PFSK-1 (cell line): ENCODE measurements at regions not wholly inside any gene's neighbourhood (a gene's known extent, or its start where the extent isn't known, plus 50 kb on each side); places are given as distances from the start of the nearest gene placed in this dataset.

Experiments
- FOXP2 ChIP-seq: optimal IDR thresholded peaks from 2 replicates; pipeline ENCODE3; 2011; ENCODE audit warnings: borderline replicate concordance, control low read depth, inconsistent platforms; ENCODE audit not compliant: insufficient read depth; ENCODE audit errors: extremely low read length, extremely low read depth
- POLR2AphosphoS5 ChIP-seq: IDR thresholded peaks from 2 replicates; pipeline ENCODE4 v1.6.1; 2012; ENCODE audit warnings: low read depth, mild to moderate bottlenecking, control low read depth, low read length, moderate library complexity
- SIN3A ChIP-seq: IDR thresholded peaks from 2 replicates; pipeline ENCODE4 v1.6.1; 2012; ENCODE audit warnings: mild to moderate bottlenecking, low read length, moderate library complexity, borderline replicate concordance; ENCODE audit not compliant: insufficient read depth
- TAF1 ChIP-seq: IDR thresholded peaks from 2 replicates; pipeline ENCODE4 v1.6.1; 2012; ENCODE audit warnings: low read length, control low read depth, borderline replicate concordance; ENCODE audit not compliant: insufficient read depth
- TF ChIP-seq, protein P1 (sequence below), 2 experiments: IDR thresholded peaks; 2 replicates each; pipeline versions ENCODE4 v1.6.1 to v1.8.0; 2011 to 2012; ENCODE audit warnings: low read depth in 2 of 2, low read length in 2 of 2, control low read depth in 1 of 2, inconsistent platforms in 1 of 2, mild to moderate bottlenecking in 1 of 2, moderate library complexity in 1 of 2; ENCODE audit not compliant: insufficient read depth in 1 of 2

DNA sequence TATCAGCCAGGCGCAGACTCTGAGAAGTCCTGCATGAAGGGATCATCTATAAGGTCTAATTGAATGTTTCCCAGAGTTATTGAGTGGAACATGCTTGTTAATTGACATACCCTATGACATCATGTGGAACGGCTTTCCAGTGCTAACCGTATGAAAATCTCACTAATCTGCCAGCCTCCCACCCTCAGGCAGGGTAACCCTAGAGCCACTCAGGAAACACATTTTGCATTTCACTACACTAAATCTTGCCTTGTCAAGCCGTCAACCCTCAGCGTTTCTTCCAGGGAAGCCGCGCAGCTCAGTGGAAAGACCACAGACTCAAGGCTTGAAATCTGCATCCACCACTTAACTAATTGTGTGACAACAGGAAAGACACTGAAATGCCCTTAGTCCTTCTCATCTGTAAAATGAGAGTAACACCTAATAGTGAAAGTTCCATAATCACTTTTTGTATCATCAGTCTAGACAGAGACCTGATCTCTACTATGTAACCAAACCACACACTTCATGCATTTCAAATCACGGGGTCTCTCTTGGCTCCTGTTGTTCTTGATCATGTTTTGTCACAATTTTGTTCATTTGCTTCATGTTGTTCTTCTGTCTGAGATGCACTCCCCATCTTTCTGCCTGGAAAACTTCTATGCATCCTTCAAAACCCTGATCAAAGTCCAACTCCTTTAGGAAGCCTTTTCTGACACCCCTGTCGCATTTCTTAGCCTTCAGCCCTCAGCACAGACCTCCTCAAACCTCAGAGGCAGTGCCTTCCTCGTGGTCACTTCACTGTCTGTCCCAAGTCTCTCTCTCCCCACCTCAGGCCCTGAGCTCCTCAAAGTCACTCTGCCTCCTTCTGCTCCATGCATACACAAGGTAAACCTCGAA lies 246.5 kb downstream of the TOMM20 start:
- TF ChIP-seq POLR2AphosphoS5 (no peak), FOXP2 (no peak), TAF1 (no peak), SIN3A (no peak)
- TF ChIP-seq, protein P1, sequence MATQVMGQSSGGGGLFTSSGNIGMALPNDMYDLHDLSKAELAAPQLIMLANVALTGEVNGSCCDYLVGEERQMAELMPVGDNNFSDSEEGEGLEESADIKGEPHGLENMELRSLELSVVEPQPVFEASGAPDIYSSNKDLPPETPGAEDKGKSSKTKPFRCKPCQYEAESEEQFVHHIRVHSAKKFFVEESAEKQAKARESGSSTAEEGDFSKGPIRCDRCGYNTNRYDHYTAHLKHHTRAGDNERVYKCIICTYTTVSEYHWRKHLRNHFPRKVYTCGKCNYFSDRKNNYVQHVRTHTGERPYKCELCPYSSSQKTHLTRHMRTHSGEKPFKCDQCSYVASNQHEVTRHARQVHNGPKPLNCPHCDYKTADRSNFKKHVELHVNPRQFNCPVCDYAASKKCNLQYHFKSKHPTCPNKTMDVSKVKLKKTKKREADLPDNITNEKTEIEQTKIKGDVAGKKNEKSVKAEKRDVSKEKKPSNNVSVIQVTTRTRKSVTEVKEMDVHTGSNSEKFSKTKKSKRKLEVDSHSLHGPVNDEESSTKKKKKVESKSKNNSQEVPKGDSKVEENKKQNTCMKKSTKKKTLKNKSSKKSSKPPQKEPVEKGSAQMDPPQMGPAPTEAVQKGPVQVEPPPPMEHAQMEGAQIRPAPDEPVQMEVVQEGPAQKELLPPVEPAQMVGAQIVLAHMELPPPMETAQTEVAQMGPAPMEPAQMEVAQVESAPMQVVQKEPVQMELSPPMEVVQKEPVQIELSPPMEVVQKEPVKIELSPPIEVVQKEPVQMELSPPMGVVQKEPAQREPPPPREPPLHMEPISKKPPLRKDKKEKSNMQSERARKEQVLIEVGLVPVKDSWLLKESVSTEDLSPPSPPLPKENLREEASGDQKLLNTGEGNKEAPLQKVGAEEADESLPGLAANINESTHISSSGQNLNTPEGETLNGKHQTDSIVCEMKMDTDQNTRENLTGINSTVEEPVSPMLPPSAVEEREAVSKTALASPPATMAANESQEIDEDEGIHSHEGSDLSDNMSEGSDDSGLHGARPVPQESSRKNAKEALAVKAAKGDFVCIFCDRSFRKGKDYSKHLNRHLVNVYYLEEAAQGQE (IDR thresholded peaks at IDR 0.05; ENCODE audit: insufficient read depth in 1 of 2, low read depth in 2 of 2, low read length in 2 of 2) = no peak

DNA sequence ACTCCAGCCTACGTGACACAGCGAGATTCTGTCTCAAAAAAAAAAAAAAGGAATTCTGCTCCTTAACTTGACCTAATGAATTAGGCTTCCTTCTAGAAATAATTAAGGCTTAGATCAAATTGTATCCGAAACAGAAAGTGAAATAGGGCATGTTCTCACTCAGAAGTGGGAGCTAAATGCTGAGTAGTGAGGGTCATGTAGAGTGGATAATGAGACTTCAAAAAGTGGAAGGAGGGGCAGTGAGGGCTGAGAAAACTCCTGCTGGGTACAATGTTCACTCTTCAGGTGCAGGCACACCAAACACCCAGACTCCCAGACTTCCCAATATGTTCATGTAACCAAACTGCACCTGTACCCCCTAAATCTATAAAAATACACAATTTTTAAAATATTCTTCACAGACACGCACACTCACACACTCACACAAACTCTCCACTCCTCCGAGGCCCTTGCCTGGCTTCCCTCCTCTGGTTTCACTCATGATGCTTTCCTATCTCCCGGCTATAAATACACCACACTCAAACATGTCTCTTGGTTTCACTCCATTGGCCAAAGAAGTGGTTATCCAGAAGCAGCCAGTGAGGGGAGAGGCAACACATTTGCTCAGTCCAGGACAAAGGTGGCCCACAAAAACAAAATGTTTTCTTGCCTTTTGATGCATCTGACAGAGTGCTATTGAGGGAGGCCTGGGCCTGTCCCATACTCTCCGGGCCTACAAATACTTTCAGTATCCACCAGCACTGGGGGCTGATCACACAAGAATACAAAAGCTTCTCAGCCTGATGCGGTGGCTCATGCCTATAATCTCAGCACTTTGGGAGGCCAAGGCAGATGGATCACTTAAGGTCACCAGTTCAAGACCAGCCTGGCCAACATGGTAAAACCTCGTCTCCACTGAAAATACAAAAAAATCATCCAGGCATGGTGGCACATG lies 249.2 kb downstream of the TOMM20 start:
- TF ChIP-seq TAF1 = no peak
- TF ChIP-seq, protein P1 (IDR thresholded peaks at IDR 0.05; ENCODE audit: insufficient read depth in 1 of 2, low read depth in 2 of 2, low read length in 2 of 2) = no peak
- no peak for TF ChIP-seq SIN3A
- no peak for TF ChIP-seq FOXP2
- TF ChIP-seq POLR2AphosphoS5 = no peak

DNA sequence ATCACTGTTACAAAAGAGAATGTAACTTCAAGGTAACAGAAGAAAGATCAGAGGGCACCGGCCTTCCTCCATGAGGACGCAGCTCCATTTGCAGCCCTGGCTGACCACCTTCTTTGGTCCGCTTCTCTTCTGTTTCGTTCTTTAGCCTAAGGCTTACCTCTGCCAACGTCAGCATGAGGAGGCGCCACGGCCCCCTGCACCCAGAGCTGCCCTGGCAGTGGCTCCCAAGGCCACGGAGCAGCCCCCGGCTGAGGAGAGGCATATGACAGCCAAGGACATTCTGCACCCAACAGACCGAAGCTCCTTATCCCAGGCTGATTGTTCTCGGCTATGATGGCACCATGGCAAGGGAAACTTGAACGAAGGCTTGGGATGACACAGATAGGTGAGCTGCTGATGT lies 250.3 kb downstream of the TOMM20 start:
- TF ChIP-seq TAF1 (no peak), POLR2AphosphoS5 (no peak), SIN3A (no peak), FOXP2 (no peak)
- TF ChIP-seq, protein P1 (IDR thresholded peaks at IDR 0.05; ENCODE audit: insufficient read depth in 1 of 2, low read depth in 2 of 2, low read length in 2 of 2) = no peak

DNA sequence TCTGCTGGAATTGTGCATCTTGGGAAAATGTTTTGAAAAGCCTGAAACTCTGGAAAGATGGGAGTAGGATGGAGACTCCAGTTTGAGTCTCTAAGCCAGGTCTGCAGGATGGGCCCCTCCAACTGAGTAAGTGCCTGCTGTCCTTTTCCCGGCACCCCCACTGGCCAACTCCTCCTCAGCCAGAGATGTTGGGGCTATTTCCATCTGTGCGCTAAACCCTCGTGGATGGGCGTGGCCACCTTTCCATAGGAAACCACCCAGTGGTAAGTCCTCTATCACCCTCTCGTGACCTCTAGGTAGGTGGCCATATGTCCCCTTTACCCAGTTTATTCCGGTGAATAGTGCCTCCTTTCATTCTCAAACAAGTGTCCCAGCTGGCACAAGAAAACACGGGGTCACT lies 250.9 kb downstream of the TOMM20 start:
- TF ChIP-seq SIN3A (no peak), POLR2AphosphoS5 (no peak), FOXP2 (no peak), TAF1 (no peak)
- TF ChIP-seq, protein P1 (IDR thresholded peaks at IDR 0.05; ENCODE audit: insufficient read depth in 1 of 2, low read depth in 2 of 2, low read length in 2 of 2) = no peak
